ENCODE measurements at regions not wholly inside any gene's neighbourhood (a gene's known extent, or its start where the extent isn't known, plus 50 kb on each side); places are given as distances from the start of the nearest gene placed in this dataset.
"Not testable (repeated sequence)": the region's sequence is repeated elsewhere in the genome, so short reads cannot be mapped to it uniquely, and the experiment has no call there.

- no peak overlapping the region for H3K9ac ChIP-seq (ENCODE audit: low read depth in 1 of 2, low read length in 2 of 2)
- no peak overlapping the region for H3K27ac ChIP-seq (ENCODE audit: low read depth in 2 of 2, low read length in 2 of 2)
- no peaks in the 10 kb centered on the region for H3K36me3 ChIP-seq (ENCODE audit: control insufficient read depth in 2 of 2, insufficient read depth in 2 of 2, low read length in 2 of 2)
- no peak overlapping the region for H3K4me3 ChIP-seq (ENCODE audit: low read length in 2 of 2)
- H3K27me3 ChIP-seq (ENCODE audit: control insufficient read depth in 2 of 2, insufficient read depth in 2 of 2, low read length in 2 of 2) = peaks cover 0 to 1% of the 10 kb centered on the region in 2 donors
- H3K4me1 ChIP-seq (ENCODE audit: control insufficient read depth in 2 of 2, insufficient read depth in 2 of 2, low read length in 2 of 2) = no peaks in the 10 kb centered on the region
- H3K9me3 ChIP-seq (ENCODE audit: control insufficient read depth in 2 of 2, low read length in 2 of 2) = no peaks in the 10 kb centered on the region
These were observed 103.3 kb upstream of the KCND3 start for GRCh38 chr1:112092656-112093371.

- Histone ChIP-seq H3K36me3 (ENCODE audit: control insufficient read depth in 2 of 2, insufficient read depth in 2 of 2, low read length in 2 of 2) (no peaks in the 10 kb centered on the region), H3K4me1 (ENCODE audit: control insufficient read depth in 2 of 2, insufficient read depth in 2 of 2, low read length in 2 of 2) (no peaks in the 10 kb centered on the region), H3K27ac (ENCODE audit: low read depth in 2 of 2, low read length in 2 of 2) (no peak overlapping the region), H3K9me3 (ENCODE audit: control insufficient read depth in 2 of 2, low read length in 2 of 2) (no peaks in the 10 kb centered on the region), H3K4me3 (ENCODE audit: low read length in 2 of 2) (no peak overlapping the region), H3K9ac (ENCODE audit: low read depth in 1 of 2, low read length in 2 of 2) (no peak overlapping the region), H3K27me3 (ENCODE audit: control insufficient read depth in 2 of 2, insufficient read depth in 2 of 2, low read length in 2 of 2) (peaks cover 0 to 1% of the 10 kb centered on the region in 2 donors)
These were observed 103.9 kb upstream of the KCND3 start for GRCh38 chr1:112093372-112093694.

- no peaks in the 10 kb centered on the region for H3K36me3 ChIP-seq (ENCODE audit: control insufficient read depth in 2 of 2, insufficient read depth in 2 of 2, low read length in 2 of 2)
- H3K27me3 ChIP-seq (ENCODE audit: control insufficient read depth in 2 of 2, insufficient read depth in 2 of 2, low read length in 2 of 2) = no peaks in the 10 kb centered on the region
- H3K27ac ChIP-seq (ENCODE audit: low read depth in 2 of 2, low read length in 2 of 2) = no peak overlapping the region
- H3K9ac ChIP-seq (ENCODE audit: low read depth in 1 of 2, low read length in 2 of 2) = no peak overlapping the region
- no peaks in the 10 kb centered on the region for H3K9me3 ChIP-seq (ENCODE audit: control insufficient read depth in 2 of 2, low read length in 2 of 2)
- H3K4me3 ChIP-seq (ENCODE audit: low read length in 2 of 2) = no peak overlapping the region
- no peaks in the 10 kb centered on the region for H3K4me1 ChIP-seq (ENCODE audit: control insufficient read depth in 2 of 2, insufficient read depth in 2 of 2, low read length in 2 of 2)
These were observed 110.5 kb upstream of the KCND3 start for GRCh38 chr1:112099979-112100378.

GRCh38 chr1:112105557-112105956, 116.1 kb upstream of the KCND3 start:
- Histone ChIP-seq H3K9me3 (ENCODE audit: control insufficient read depth in 2 of 2, low read length in 2 of 2) (no peaks in the 10 kb centered on the region), H3K27ac (ENCODE audit: low read depth in 2 of 2, low read length in 2 of 2) (no peak overlapping the region)

GRCh38 chr1:112110031-112110430, 120.6 kb upstream of the KCND3 start:
- no peaks in the 10 kb centered on the region for H3K27me3 ChIP-seq (ENCODE audit: control insufficient read depth in 2 of 2, insufficient read depth in 2 of 2, low read length in 2 of 2)
- no peak overlapping the region for H3K4me3 ChIP-seq (ENCODE audit: low read length in 2 of 2)
- no peaks in the 10 kb centered on the region for H3K36me3 ChIP-seq (ENCODE audit: control insufficient read depth in 2 of 2, insufficient read depth in 2 of 2, low read length in 2 of 2)
- no peak overlapping the region for H3K9ac ChIP-seq (ENCODE audit: low read depth in 1 of 2, low read length in 2 of 2)
- H3K9me3 ChIP-seq (ENCODE audit: control insufficient read depth in 2 of 2, low read length in 2 of 2) = no peaks in the 10 kb centered on the region
- H3K27ac ChIP-seq (ENCODE audit: low read depth in 2 of 2, low read length in 2 of 2) = no peak overlapping the region
- no peaks in the 10 kb centered on the region for H3K4me1 ChIP-seq (ENCODE audit: control insufficient read depth in 2 of 2, insufficient read depth in 2 of 2, low read length in 2 of 2)

More at GRCh38 chr1:112105557-112105956, 116.1 kb upstream of the KCND3 start:
- H3K36me3 ChIP-seq (ENCODE audit: control insufficient read depth in 2 of 2, insufficient read depth in 2 of 2, low read length in 2 of 2) = no peaks in the 10 kb centered on the region
- no peaks in the 10 kb centered on the region for H3K4me1 ChIP-seq (ENCODE audit: control insufficient read depth in 2 of 2, insufficient read depth in 2 of 2, low read length in 2 of 2)
- H3K9ac ChIP-seq (ENCODE audit: low read depth in 1 of 2, low read length in 2 of 2) = no peak overlapping the region
- no peak overlapping the region for H3K4me3 ChIP-seq (ENCODE audit: low read length in 2 of 2)
- H3K27me3 ChIP-seq (ENCODE audit: control insufficient read depth in 2 of 2, insufficient read depth in 2 of 2, low read length in 2 of 2) = no peaks in the 10 kb centered on the region

- Histone ChIP-seq H3K27me3 (ENCODE audit: control insufficient read depth in 2 of 2, insufficient read depth in 2 of 2, low read length in 2 of 2) (no peaks in the 10 kb centered on the region), H3K36me3 (ENCODE audit: control insufficient read depth in 2 of 2, insufficient read depth in 2 of 2, low read length in 2 of 2) (no peaks in the 10 kb centered on the region), H3K4me1 (ENCODE audit: control insufficient read depth in 2 of 2, insufficient read depth in 2 of 2, low read length in 2 of 2) (no peaks in the 10 kb centered on the region), H3K9me3 (ENCODE audit: control insufficient read depth in 2 of 2, low read length in 2 of 2) (no peaks in the 10 kb centered on the region), H3K4me3 (ENCODE audit: low read length in 2 of 2) (no peak overlapping the region), H3K27ac (ENCODE audit: low read depth in 2 of 2, low read length in 2 of 2) (no peak overlapping the region), H3K9ac (ENCODE audit: low read depth in 1 of 2, low read length in 2 of 2) (no peak overlapping the region)
These were observed 122.3 kb upstream of the KCND3 start for GRCh38 chr1:112111734-112112133.

- no peak overlapping the region for H3K9ac ChIP-seq (ENCODE audit: low read depth in 1 of 2, low read length in 2 of 2)
- H3K27ac ChIP-seq (ENCODE audit: low read depth in 2 of 2, low read length in 2 of 2) = no peak overlapping the region
These were observed 125.1 kb upstream of the KCND3 start for GRCh38 chr1:112114540-112114939.

GRCh38 chr1:112126598-112126997, 137.1 kb upstream of the KCND3 start:
- Histone ChIP-seq H3K27me3 (ENCODE audit: control insufficient read depth in 2 of 2, insufficient read depth in 2 of 2, low read length in 2 of 2) (no peaks in the 10 kb centered on the region), H3K4me1 (ENCODE audit: control insufficient read depth in 2 of 2, insufficient read depth in 2 of 2, low read length in 2 of 2) (no peaks in the 10 kb centered on the region), H3K36me3 (ENCODE audit: control insufficient read depth in 2 of 2, insufficient read depth in 2 of 2, low read length in 2 of 2) (no peaks in the 10 kb centered on the region), H3K9ac (ENCODE audit: low read depth in 1 of 2, low read length in 2 of 2) (no peak overlapping the region), H3K27ac (ENCODE audit: low read depth in 2 of 2, low read length in 2 of 2) (no peak overlapping the region), H3K4me3 (ENCODE audit: low read length in 2 of 2) (no peak overlapping the region), H3K9me3 (ENCODE audit: control insufficient read depth in 2 of 2, low read length in 2 of 2) (no peaks in the 10 kb centered on the region)

More at GRCh38 chr1:112114540-112114939, 125.1 kb upstream of the KCND3 start:
- no peak overlapping the region for H3K4me3 ChIP-seq (ENCODE audit: low read length in 2 of 2)
- H3K27me3 ChIP-seq (ENCODE audit: control insufficient read depth in 2 of 2, insufficient read depth in 2 of 2, low read length in 2 of 2) = no peaks in the 10 kb centered on the region
- no peaks in the 10 kb centered on the region for H3K9me3 ChIP-seq (ENCODE audit: control insufficient read depth in 2 of 2, low read length in 2 of 2)
- no peaks in the 10 kb centered on the region for H3K4me1 ChIP-seq (ENCODE audit: control insufficient read depth in 2 of 2, insufficient read depth in 2 of 2, low read length in 2 of 2)
- H3K36me3 ChIP-seq (ENCODE audit: control insufficient read depth in 2 of 2, insufficient read depth in 2 of 2, low read length in 2 of 2) = no peaks in the 10 kb centered on the region

- not testable (repeated sequence) for H3K4me1 ChIP-seq (ENCODE audit: control insufficient read depth in 2 of 2, insufficient read depth in 2 of 2, low read length in 2 of 2); H3K9me3 ChIP-seq (ENCODE audit: control insufficient read depth in 2 of 2, low read length in 2 of 2); H3K9ac ChIP-seq (ENCODE audit: low read depth in 1 of 2, low read length in 2 of 2); H3K27ac ChIP-seq (ENCODE audit: low read depth in 2 of 2, low read length in 2 of 2); H3K4me3 ChIP-seq (ENCODE audit: low read length in 2 of 2); H3K27me3 ChIP-seq (ENCODE audit: control insufficient read depth in 2 of 2, insufficient read depth in 2 of 2, low read length in 2 of 2); H3K36me3 ChIP-seq (ENCODE audit: control insufficient read depth in 2 of 2, insufficient read depth in 2 of 2, low read length in 2 of 2)
These were observed 138.1 kb upstream of the KCND3 start for GRCh38 chr1:112127606-112128005.

GRCh38 chr1:112133487-112133886, 144.0 kb upstream of the KCND3 start:
- H3K9ac ChIP-seq (ENCODE audit: low read depth in 1 of 2, low read length in 2 of 2) = no peak overlapping the region
- H3K27ac ChIP-seq (ENCODE audit: low read depth in 2 of 2, low read length in 2 of 2) = no peak overlapping the region
- H3K4me3 ChIP-seq (ENCODE audit: low read length in 2 of 2) = no peak overlapping the region
- H3K36me3 ChIP-seq (ENCODE audit: control insufficient read depth in 2 of 2, insufficient read depth in 2 of 2, low read length in 2 of 2) = no peaks in the 10 kb centered on the region
- H3K27me3 ChIP-seq (ENCODE audit: control insufficient read depth in 2 of 2, insufficient read depth in 2 of 2, low read length in 2 of 2) = no peaks in the 10 kb centered on the region
- no peaks in the 10 kb centered on the region for H3K9me3 ChIP-seq (ENCODE audit: control insufficient read depth in 2 of 2, low read length in 2 of 2)
- no peaks in the 10 kb centered on the region for H3K4me1 ChIP-seq (ENCODE audit: control insufficient read depth in 2 of 2, insufficient read depth in 2 of 2, low read length in 2 of 2)

GRCh38 chr1:112140743-112141142, 151.3 kb upstream of the KCND3 start:
- H3K9me3 ChIP-seq (ENCODE audit: control insufficient read depth in 2 of 2, low read length in 2 of 2) = no peaks in the 10 kb centered on the region
- H3K4me1 ChIP-seq (ENCODE audit: control insufficient read depth in 2 of 2, insufficient read depth in 2 of 2, low read length in 2 of 2) = no peaks in the 10 kb centered on the region
- no peak overlapping the region for H3K27ac ChIP-seq (ENCODE audit: low read depth in 2 of 2, low read length in 2 of 2)
- no peak overlapping the region for H3K9ac ChIP-seq (ENCODE audit: low read depth in 1 of 2, low read length in 2 of 2)
- H3K36me3 ChIP-seq (ENCODE audit: control insufficient read depth in 2 of 2, insufficient read depth in 2 of 2, low read length in 2 of 2) = no peaks in the 10 kb centered on the region
- H3K27me3 ChIP-seq (ENCODE audit: control insufficient read depth in 2 of 2, insufficient read depth in 2 of 2, low read length in 2 of 2) = no peaks in the 10 kb centered on the region
- H3K4me3 ChIP-seq (ENCODE audit: low read length in 2 of 2) = no peak overlapping the region
